ENCODE measurements at regions not wholly inside any gene's neighbourhood (a gene's known extent, or its start where the extent isn't known, plus 50 kb on each side); places are given as distances from the start of the nearest gene placed in this dataset.

DNA sequence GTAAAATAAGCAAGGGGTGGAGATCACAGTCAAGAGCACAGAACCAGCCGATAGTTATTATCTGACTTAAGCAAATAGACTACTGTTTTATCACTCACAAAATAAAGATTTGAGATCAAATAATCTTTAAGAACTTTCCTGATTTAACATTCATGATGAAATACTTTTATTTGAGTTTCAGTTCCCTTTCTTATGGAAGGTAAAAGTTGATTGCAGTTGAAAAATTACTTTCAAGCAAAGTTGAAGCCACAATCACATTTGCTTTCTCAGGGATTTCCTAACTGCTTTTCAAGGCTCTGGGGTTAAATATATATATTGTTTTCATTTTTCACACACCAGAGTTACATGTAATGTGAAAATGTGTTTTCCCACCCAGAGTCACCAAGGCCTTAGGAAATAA, 599.5 kb downstream of the KCNJ3 start:
- CTCF ChIA-PET, result interaction anchor here (0.6 to 0.9 kb wide), 2 partner anchors 16 to 17 kb away, joined by 3 read pairs; no protein-coding TSS in a partner anchor

GRCh38 chr2:155294358-155294757, 595.9 kb downstream of the KCNJ3 start:
- no peaks in the 10 kb centered on the region for H3K4me1 ChIP-seq (ENCODE audit: control insufficient read depth, insufficient read depth, low read length)
- no peak overlapping the region for H3K27ac ChIP-seq (ENCODE audit: extremely low read depth, low read depth, low read length)
- H3K36me3 ChIP-seq (ENCODE audit: control insufficient read depth in 2 of 2, insufficient read depth in 1 of 2, low read length in 2 of 2), result no peaks in the 10 kb centered on the region
- no peak for TF ChIP-seq WT1 (tag by site-specific recombination; IDR thresholded peaks at IDR 0.05)
- no peak for TF ChIP-seq ZSCAN16 (tag by site-specific recombination; IDR thresholded peaks at IDR 0.05)
- ChIA-PET CTCF (interaction anchor here (1.5 kb wide), 1 partner anchor 8 kb away, joined by 4 read pairs; no protein-coding TSS in a partner anchor), POLR2A (no interaction called here)
- H3K9me3 ChIP-seq (ENCODE audit: control insufficient read depth, insufficient read depth, low read depth, low read length), result no peaks in the 10 kb centered on the region
- no peak overlapping the region for H3K4me3 ChIP-seq (ENCODE audit: low read depth, low read length)

More for the DNA sequence above, 599.5 kb downstream of the KCNJ3 start:
- POLR2A ChIA-PET, result no interaction called here
- Histone ChIP-seq H3K9me3 (ENCODE audit: control insufficient read depth, insufficient read depth, low read depth, low read length) (no peaks in the 10 kb centered on the region), H3K4me1 (ENCODE audit: control insufficient read depth, insufficient read depth, low read length) (no peaks in the 10 kb centered on the region), H3K4me3 (ENCODE audit: low read depth, low read length) (no peak overlapping the region), H3K27ac (ENCODE audit: extremely low read depth, low read depth, low read length) (no peak overlapping the region), H3K36me3 (ENCODE audit: control insufficient read depth in 2 of 2, insufficient read depth in 1 of 2, low read length in 2 of 2) (no peaks in the 10 kb centered on the region)
- TF ChIP-seq GLI2 (tag by site-specific recombination; IDR thresholded peaks at IDR 0.05; ENCODE audit: borderline replicate concordance, low read depth), result no peak
- TF ChIP-seq ZBTB44 (tag by site-specific recombination; IDR thresholded peaks at IDR 0.05), result no peak

DNA sequence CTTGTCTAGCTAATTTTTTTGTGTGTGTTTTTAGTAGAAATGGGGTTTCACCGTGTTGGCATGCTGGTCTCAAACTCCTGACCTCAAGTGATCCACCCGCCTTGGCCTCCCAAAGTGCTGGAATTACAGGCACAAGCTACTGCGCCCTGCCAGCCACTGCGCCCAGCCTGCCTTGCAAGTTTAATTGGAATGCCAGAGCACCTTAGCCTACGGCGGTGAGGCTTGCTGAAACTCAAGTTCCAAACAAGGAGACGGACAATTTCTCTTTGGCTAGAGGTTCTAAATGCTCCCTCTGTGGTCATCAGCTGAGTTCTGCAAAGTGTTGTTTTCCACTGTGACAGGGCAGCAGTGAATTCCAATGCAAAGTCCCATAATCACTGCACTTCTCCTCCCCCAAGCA, 583.4 kb downstream of the KCNJ3 start:
- TF ChIP-seq, protein P1, sequence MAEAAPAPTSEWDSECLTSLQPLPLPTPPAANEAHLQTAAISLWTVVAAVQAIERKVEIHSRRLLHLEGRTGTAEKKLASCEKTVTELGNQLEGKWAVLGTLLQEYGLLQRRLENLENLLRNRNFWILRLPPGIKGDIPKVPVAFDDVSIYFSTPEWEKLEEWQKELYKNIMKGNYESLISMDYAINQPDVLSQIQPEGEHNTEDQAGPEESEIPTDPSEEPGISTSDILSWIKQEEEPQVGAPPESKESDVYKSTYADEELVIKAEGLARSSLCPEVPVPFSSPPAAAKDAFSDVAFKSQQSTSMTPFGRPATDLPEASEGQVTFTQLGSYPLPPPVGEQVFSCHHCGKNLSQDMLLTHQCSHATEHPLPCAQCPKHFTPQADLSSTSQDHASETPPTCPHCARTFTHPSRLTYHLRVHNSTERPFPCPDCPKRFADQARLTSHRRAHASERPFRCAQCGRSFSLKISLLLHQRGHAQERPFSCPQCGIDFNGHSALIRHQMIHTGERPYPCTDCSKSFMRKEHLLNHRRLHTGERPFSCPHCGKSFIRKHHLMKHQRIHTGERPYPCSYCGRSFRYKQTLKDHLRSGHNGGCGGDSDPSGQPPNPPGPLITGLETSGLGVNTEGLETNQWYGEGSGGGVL (tag by site-specific recombination; IDR thresholded peaks at IDR 0.05), result no peak
- TF ChIP-seq ZBTB48 (tag by site-specific recombination; IDR thresholded peaks at IDR 0.05) (no peak), ZNF350 (tag by site-specific recombination; IDR thresholded peaks at IDR 0.05) (no peak), ZNF274 (IDR thresholded peaks at IDR 0.05; ENCODE audit: low read length) (no peak), ZNF274 (tag by site-specific recombination; IDR thresholded peaks at IDR 0.05; ENCODE audit: borderline replicate concordance) (no peak), ZNF670 (tag by site-specific recombination; IDR thresholded peaks at IDR 0.05; ENCODE audit: low read depth) (no peak)
- ChIA-PET CTCF (interaction anchor here (0.6 kb wide), 1 partner anchor 17 kb away, joined by 3 read pairs; no protein-coding TSS in a partner anchor), POLR2A (no interaction called here)
- Histone ChIP-seq H3K4me3 (ENCODE audit: low read depth, low read length) (no peak overlapping the region), H3K4me1 (ENCODE audit: control insufficient read depth, insufficient read depth, low read length) (no peaks in the 10 kb centered on the region), H3K27ac (ENCODE audit: extremely low read depth, low read depth, low read length) (no peak overlapping the region), H3K36me3 (ENCODE audit: control insufficient read depth in 2 of 2, insufficient read depth in 1 of 2, low read length in 2 of 2) (no peaks in the 10 kb centered on the region), H3K9me3 (ENCODE audit: control insufficient read depth, insufficient read depth, low read depth, low read length) (no peaks in the 10 kb centered on the region)

DNA sequence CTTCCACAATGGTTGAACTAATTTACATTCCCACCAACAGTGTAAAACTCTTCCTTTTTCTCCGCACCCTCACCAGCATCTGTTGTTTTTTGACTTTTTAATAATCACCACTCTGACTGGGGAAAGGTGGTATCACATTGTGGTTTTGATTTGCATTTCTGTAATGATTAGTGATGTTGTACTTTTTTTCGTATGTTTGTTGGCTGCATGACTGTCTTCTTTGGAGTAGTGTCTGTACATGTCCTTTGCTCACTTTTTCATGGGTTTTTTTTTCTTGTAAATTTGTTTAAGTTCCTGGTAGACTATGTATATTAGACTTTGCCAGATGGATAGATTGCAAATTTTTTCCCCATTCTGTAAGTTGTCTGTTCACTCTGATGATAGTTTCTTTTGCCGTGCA, 574.8 kb downstream of the KCNJ3 start:
- no peaks in the 10 kb centered on the region for H3K9me3 ChIP-seq (ENCODE audit: control insufficient read depth, insufficient read depth, low read depth, low read length)
- ChIA-PET CTCF (no interaction called here), POLR2A (no interaction called here)
- no peak overlapping the region for H3K27ac ChIP-seq (ENCODE audit: extremely low read depth, low read depth, low read length)
- no peak for TF ChIP-seq ZNF621 (tag by site-specific recombination; IDR thresholded peaks at IDR 0.05)
- TF ChIP-seq ZNF2 (tag by site-specific recombination; IDR thresholded peaks at IDR 0.05), result no peak
- TF ChIP-seq ZNF549 (tag by site-specific recombination; IDR thresholded peaks at IDR 0.05), result no peak
- TF ChIP-seq ZNF707 (tag by site-specific recombination; IDR thresholded peaks at IDR 0.05), result no peak
- no peak for TF ChIP-seq HOXC10 (CRISPR knock-in tag; IDR thresholded peaks at IDR 0.05)
- no peaks in the 10 kb centered on the region for H3K4me1 ChIP-seq (ENCODE audit: control insufficient read depth, insufficient read depth, low read length)
- no peak overlapping the region for H3K4me3 ChIP-seq (ENCODE audit: low read depth, low read length)
- H3K36me3 ChIP-seq (ENCODE audit: control insufficient read depth in 2 of 2, insufficient read depth in 1 of 2, low read length in 2 of 2), result no peaks in the 10 kb centered on the region
